GM19452 (cell line): ENCODE measurements at regions not wholly inside any gene's neighbourhood (a gene's known extent, or its start where the extent isn't known, plus 50 kb on each side); places are given as distances from the start of the nearest gene placed in this dataset.
"Not testable (repeated sequence)": the region's sequence is repeated elsewhere in the genome, so short reads cannot be mapped to it uniquely, and the experiment has no call there.

Source experiments
- ATAC-seq: cut with Tn5 transposase; IDR thresholded peaks from one replicate; pipeline ENCODE4 v1.9.1; 2021; ENCODE audit not compliant: unreplicated experiment

DNA sequence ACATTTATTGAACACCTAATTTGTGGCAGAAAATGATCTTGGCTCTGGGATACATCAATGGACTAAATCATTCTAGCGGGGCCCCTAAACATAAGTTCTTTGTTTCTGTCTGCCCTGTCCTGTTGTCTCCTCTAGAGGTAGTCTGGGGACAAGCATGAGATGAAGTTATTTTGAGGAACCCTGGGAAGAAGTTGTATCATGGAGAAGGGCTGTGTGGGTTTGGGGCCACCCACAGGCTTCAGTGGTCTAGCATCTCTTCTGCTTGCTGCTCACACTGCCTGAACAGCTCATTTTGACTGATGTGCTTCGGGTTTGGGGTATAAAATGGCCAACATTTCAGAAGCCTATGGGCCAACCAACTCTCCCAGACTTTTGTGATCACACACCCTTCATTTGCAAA lies 50.3 kb upstream of the OSBPL11 start:
- no peak for ATAC-seq

DNA sequence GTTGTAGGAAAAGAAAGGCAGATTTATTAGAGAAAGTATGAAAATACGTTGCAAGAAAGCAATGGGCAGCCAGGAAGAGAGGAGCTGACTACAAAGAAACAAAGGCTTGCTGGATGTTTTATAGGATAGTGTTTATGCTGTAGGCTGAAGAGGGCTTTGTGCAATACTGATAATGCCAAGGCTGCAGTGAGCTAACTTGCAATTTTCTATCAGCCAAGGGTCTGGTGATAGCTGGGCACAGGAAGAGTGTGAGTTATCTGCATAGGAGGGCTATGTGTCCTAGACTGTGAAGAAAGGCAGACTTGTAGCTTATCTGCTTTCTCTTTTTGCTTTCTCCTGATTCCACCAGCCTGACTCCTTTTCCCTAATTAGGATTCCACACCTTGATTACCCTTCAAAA lies 51.3 kb upstream of the OSBPL11 start:
- no peak for ATAC-seq

DNA sequence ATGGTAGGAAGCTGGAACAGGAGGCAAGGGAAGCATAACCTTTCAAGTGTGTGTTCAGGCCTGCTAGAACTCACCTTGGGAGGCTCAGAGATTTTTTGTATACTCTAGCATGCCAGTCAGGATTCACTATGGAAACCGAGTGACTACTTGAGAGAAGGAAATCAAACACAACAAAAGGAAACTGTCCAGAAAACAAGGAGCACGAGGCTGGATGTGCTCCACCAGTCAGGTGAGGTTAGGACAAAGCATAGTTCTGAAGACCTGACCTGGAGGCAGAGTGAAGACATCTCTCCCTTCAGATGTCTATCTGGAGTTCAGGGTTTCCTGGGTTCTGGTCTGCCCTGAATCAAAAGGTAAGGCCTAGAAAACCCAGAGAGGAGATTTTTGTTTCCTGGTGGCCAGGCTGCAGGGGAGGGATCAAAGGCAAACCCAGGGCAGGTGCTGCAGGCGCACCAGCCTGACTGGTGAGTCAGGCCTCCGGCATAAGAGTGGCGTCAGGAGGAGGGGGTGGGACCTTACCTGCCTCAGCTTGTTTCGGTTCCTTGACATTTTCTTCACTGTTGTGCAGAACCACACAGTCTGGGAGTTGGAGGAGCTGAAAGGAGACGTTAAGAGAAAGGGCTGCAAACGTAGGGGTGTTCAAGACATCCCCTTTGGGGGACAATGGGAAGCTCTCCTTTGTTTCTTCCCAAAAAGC lies 52.2 kb upstream of the OSBPL11 start:
- ATAC-seq: no peak

- no peak for ATAC-seq
Observed at GRCh38 chr3:125651244-125651643, 55.9 kb upstream of the OSBPL11 start.

DNA sequence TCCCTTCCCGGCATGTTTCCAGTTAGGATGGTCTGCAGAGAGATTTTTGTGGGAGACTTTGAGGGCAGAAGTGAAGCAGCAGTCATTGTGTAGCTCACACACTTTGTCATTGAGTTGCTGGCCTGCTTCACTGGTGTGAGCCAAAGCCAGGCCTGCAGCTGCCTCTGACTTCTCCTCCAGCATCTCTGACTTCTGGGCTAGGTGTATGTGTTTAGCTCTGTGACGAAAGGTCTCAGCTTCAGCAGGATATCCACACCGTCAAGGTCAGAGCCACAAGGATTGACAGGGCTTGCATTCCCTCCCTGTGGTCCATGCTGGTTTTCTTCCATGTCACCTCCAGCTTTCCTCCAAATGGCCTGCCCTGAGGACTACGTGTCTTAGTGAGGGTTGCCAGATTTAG lies 57.1 kb upstream of the OSBPL11 start:
- ATAC-seq: no peak

- ATAC-seq: no peak
Observed at GRCh38 chr3:125654526-125654925, 59.2 kb upstream of the OSBPL11 start.

DNA sequence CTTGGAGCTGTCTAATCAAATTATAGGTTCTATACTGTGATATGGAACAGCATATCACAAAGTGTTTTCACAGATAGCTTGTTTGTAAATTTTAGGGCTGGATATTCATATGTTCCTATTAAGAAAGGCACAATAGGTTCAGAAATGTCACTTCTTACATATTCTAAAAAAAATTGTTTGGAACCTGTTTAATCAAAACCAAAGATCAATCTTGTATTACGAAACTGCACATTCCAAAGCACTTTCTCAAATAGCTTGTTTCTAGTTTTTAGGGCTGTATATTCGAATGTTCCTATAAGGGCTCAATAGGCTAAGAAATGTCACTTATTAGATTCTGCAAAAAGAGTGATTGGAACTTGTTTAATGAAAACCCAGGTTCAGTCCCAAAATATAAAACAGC lies 67.4 kb upstream of the OSBPL11 start:
- ATAC-seq: no peak

DNA sequence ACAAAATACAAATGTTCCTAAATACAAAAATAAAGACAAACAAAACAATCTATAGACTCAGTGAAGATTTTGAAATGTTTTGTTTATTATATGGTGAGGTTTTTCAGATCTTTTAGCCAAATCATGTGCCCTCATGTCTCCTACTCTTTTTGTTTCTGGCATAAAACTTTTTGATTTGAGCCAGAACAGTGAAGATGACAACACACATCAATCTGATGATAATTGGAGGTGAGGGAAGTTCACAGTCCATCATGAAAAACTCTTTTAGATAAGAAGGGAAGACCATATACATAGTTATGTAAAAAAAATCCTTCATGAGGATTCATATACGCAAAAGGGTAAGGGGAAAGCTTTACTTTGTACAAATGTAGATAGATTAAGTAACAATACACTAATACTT lies 75.1 kb upstream of the OSBPL11 start:
- no peak for ATAC-seq

GRCh38 chr3:125670945-125671344 lies 75.6 kb upstream of the OSBPL11 start:
- no peak for ATAC-seq

- ATAC-seq: no peak
Observed at GRCh38 chr3:125671461-125672243, 76.4 kb upstream of the OSBPL11 start.

DNA sequence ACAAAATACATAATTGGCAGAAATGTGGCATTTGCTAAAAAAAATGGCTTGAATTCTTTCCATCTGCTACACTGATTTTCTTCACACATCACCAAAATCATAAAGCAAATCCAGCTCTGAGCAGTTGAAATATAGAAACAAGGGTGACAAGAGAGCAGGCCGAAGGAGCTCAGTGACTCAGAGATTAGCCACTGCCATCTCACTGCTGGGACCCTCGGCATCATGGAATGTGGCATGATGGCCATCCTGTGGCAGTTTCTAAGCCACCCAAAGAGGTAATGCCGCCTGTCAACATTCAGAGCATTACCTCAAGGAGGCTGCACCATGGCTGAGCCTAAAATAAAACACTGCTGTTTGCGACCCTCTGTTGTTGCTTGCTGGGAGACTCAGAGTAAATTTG lies 80.5 kb upstream of the OSBPL11 start:
- no peak for ATAC-seq

DNA sequence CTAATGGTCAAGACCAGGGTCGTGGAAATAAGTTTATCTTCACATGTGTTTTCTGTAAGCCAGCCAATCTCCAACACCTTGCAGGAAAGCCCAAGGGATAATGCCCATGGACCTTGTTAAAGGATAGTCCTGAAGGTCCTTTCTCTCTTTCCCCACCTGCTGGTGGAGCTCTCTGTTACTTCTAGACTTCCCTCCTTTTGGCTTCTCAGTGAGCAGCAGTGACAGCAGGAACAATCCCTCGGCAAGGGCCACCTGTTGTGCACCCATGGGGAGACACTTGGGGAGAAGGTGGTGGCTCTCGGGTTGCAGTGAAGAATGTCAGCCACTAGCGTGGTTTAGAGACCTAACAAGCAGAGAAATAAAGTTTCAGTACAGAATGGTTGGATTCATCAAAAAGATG lies 84.0 kb upstream of the OSBPL11 start:
- ATAC-seq: no peak

- ATAC-seq: no peak
Observed at GRCh38 chr3:125681146-125681545, 85.8 kb upstream of the OSBPL11 start.

DNA sequence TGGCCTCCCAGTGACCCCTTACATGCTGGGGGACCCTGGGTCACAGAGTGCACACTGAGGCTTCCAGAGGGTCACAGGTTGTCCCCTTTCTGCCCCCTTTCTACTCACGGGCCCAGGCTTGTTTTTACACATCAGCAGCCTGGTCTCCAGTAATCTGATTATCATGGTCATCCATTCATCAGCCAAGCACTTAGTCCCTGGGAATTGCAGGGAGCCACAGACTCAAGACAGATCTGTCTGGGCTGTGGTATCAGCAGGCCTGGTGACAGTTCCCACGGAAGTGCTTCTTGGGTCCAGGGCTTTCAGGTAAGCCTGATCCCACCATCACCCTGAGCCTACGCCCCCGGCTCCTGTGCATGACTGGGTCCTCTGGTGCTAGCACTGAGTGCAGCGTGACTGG lies 86.6 kb upstream of the OSBPL11 start:
- ATAC-seq: not testable (repeated sequence)

GRCh38 chr3:125682610-125683009 lies 87.3 kb upstream of the OSBPL11 start:
- not testable (repeated sequence) for ATAC-seq

GRCh38 chr3:125683067-125683829 lies 88.0 kb upstream of the OSBPL11 start:
- no peak for ATAC-seq

DNA sequence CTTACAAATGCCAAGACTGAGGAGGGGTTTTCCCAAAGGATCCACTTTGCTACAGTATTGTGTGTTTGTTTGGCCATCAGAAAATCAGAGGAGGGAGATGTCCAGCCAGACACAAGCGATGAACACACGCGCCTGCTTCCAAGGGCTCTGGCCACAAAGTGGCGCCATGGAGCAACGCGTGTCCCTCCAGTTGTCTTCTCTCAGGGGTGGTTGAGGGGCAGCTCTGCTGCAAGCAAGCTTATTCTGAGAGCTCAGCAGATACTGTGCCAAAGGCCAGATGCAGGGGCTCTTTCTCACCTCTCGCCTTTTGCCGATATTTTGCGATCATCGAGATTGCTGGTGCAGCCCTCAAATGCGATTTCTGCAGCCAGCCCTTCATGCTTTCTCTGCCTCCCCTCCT lies 88.9 kb upstream of the OSBPL11 start:
- ATAC-seq: no peak

- not testable (repeated sequence) for ATAC-seq
Observed at GRCh38 chr3:125685741-125686140, 90.4 kb upstream of the OSBPL11 start.

GRCh38 chr3:125692361-125692760 lies 97.1 kb upstream of the OSBPL11 start:
- no peak for ATAC-seq

DNA sequence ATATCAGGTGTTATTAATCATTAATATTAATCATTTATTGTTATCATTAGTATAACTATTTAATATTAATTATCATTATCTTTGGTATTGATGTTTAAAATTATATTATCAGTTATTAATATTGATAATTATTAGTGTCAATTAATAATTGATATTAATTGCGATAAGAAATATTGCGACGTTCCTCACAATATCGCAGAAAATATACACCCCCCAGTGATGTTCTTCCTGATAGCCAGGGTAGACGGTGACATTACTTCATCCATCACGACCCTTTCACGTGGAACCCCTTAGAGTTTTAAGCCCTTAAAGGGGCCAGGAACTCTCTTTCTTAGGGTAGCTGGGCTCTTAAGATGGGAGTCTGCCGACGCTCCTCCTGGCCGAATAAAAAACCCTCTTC lies 98.6 kb upstream of the OSBPL11 start:
- ATAC-seq: no peak

GRCh38 chr3:125694761-125695294 lies 99.5 kb upstream of the OSBPL11 start:
- ATAC-seq: no peak

DNA sequence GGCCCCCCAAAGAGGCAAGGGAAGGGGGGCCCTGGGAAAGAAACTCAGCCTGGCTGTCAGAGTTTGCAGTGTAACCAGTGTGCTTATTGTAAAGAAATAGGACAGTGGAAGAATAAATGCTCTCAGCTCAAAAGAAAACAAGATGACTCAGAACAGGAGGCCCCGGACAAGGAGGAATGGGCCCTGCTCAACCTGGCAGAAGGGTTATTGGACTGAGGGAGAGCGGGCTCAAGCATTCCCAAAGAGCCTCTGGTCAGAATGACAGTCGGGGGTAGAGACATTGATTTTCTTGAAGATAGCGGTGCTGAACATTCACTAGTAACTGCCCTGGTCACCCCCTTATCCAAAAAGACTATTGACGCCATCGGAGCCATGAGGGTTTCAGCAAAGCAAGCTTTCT lies 100.4 kb upstream of the OSBPL11 start:
- no peak for ATAC-seq
